ENCODE measurements at regions not wholly inside any gene's neighbourhood (a gene's known extent, or its start where the extent isn't known, plus 50 kb on each side); places are given as distances from the start of the nearest gene placed in this dataset.

GRCh38 chr2:196444442-196444841 is 195.1 kb upstream of the CCDC150 start:
- TF ChIP-seq CTCF (IDR thresholded peaks at IDR 0.05; ENCODE audit: poor library complexity) = no peak
- no peak for TF ChIP-seq EZH2phosphoT487 (IDR thresholded peaks at IDR 0.05; ENCODE audit: low read depth, severe bottlenecking, unreplicated experiment)

Data from hepatocyte (in vitro differentiated cells).